Cardiac muscle cell (in vitro differentiated cells and primary cell): ENCODE measurements at regions not wholly inside any gene's neighbourhood (a gene's known extent, or its start where the extent isn't known, plus 50 kb on each side); places are given as distances from the start of the nearest gene placed in this dataset.

ENCODE experiments used
- DNase-seq, 2 donors: peaks; one replicate each; pipeline versions ENCODE4 v3.0.0 to v3.0.0-alpha.2; 2010 to 2017; ENCODE audit warnings: low read depth in 1 of 2, low spot score in 1 of 2
- H3K27ac ChIP-seq: fragments of 200-600 bp; sonication (generic); 2 replicates; pipeline ENCODE4 v1.5.1; 2016
- H3K27me3 ChIP-seq: fragments of 200-600 bp; sonication (generic); 2 replicates; pipeline ENCODE4 v1.6.0; 2016; ENCODE audit warnings: control low read depth
- H3K36me3 ChIP-seq: fragments of 200-600 bp; sonication (generic); 2 replicates; pipeline ENCODE4 v1.5.1; 2016; ENCODE audit warnings: control low read depth
- H3K4me1 ChIP-seq: fragments of 200-600 bp; sonication (generic); 2 replicates; pipeline ENCODE4 v1.8.1; 2017; ENCODE audit warnings: low read depth, mild to moderate bottlenecking, mixed run types
- H3K4me3 ChIP-seq: fragments of 200-600 bp; sonication (generic); 2 replicates; pipeline ENCODE4 v1.5.1; 2016; ENCODE audit warnings: mild to moderate bottlenecking
- H3K9me3 ChIP-seq: fragments of 200-600 bp; sonication (generic); 2 replicates; pipeline ENCODE4 v1.5.1; 2017; ENCODE audit warnings: low read depth, mild to moderate bottlenecking, control low read depth
- TF ChIP-seq, protein P1 (sequence below): IDR thresholded peaks from 2 replicates; pipeline ENCODE4 v1.5.1; 2012; ENCODE audit warnings: low read depth, mild to moderate bottlenecking, low read length

DNA sequence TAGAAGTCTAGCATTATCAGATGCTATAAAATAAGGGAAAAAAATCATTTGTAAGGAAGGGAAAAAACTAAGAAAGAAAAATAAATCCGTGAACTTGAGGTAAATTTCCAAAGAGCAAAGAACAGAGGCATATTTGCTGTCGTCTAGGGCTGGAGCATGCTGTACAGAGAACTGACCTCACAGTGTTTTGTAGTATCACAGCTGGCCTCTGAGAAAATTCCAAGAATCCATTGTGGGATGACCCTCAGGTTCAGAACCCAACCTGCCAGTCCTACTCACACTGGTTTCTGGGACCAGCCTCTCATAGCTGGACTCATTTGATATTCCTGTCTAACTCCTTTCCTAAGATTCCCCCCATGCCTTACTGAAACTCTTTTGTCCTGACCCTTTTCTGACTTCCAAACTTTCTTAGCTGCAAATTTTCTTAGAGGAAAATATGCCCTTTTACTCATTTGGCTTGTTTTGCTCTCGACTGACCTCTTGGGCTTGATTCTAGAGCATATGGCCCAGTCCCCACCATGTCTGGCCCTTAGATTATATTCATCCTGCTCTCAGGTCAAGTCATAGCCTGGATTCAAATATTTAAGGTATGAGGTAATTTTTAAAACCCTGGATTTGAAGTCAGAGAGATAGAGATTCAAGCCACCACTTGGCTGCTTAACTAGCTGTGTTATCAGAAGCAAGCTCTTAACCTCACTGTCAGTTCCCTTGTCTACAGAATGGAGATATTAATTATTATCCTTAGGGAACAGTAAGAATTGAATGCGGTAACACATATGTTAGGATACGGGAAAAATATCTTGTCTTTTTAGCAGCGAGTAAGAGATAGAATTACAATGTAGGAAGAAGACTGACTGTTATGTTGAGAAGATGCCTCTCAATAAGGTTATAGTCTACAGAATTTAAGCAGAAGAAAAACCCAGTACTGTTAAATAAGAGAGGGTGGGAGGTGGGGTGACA lies 89.7 kb upstream of the KCNA4 start:
- Histone ChIP-seq H3K4me1 (no peaks in the 10 kb centered on the region), H3K27ac (no peak overlapping the region), H3K9me3 (no peaks in the 10 kb centered on the region), H3K27me3 (peaks cover 2% of the 10 kb centered on the region), H3K36me3 (no peaks in the 10 kb centered on the region), H3K4me3 (no peak overlapping the region)
- TF ChIP-seq, protein P1, sequence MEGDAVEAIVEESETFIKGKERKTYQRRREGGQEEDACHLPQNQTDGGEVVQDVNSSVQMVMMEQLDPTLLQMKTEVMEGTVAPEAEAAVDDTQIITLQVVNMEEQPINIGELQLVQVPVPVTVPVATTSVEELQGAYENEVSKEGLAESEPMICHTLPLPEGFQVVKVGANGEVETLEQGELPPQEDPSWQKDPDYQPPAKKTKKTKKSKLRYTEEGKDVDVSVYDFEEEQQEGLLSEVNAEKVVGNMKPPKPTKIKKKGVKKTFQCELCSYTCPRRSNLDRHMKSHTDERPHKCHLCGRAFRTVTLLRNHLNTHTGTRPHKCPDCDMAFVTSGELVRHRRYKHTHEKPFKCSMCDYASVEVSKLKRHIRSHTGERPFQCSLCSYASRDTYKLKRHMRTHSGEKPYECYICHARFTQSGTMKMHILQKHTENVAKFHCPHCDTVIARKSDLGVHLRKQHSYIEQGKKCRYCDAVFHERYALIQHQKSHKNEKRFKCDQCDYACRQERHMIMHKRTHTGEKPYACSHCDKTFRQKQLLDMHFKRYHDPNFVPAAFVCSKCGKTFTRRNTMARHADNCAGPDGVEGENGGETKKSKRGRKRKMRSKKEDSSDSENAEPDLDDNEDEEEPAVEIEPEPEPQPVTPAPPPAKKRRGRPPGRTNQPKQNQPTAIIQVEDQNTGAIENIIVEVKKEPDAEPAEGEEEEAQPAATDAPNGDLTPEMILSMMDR = no peak
- peak in 1 of 2 donors; percentile 5 for DNase-seq

DNA sequence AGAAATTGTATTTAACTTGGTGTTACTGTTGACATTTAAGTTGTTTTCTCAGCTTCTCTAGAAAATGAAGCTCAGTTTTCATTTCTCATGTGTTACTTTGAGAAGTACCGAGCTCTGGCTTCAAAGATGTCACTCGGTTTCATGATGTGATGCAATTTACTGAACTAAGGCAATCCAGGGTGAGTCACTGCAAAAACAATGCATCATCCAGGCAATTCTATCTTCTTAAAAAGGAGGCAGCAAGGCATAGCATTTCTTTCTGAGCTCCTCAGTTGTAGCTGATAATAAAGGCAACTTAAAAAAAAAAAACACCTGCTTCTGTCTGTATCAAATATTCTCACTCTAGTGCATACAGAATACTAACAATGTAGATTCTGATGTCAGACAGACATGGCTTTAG lies 91.1 kb upstream of the KCNA4 start:
- Histone ChIP-seq H3K36me3 (no peaks in the 10 kb centered on the region), H3K27ac (no peak overlapping the region), H3K4me3 (no peak overlapping the region), H3K27me3 (peaks cover 6% of the 10 kb centered on the region), H3K4me1 (no peaks in the 10 kb centered on the region), H3K9me3 (no peaks in the 10 kb centered on the region)
- peak in 1 of 2 donors; percentile 85 for DNase-seq
- TF ChIP-seq, protein P1 = no peak

DNA sequence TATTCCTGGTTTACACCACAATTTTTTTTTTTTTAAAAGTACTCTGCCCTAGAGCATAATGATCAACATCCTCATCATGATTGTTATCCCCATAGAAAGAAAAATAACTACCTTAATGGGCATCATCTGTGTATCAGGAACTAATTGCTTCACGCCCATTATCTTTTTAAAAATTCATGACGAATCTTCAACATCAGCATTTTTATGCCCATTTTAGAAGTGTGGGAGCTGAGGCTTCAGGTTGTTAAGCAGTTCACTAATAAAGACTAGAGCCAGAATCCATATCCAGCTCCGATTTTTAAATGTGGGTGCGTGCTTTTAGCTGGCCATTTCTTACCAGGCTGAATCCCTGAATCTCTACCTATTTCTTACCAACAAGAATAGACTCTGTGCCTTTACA lies 92.9 kb upstream of the KCNA4 start:
- no peaks in the 10 kb centered on the region for H3K36me3 ChIP-seq
- H3K27me3 ChIP-seq = peaks cover 6% of the 10 kb centered on the region
- no peaks in the 10 kb centered on the region for H3K9me3 ChIP-seq
- no peak overlapping the region for H3K27ac ChIP-seq
- H3K4me3 ChIP-seq = no peak overlapping the region
- TF ChIP-seq, protein P1 = no peak
- DNase-seq = no peak
- no peaks in the 10 kb centered on the region for H3K4me1 ChIP-seq

DNA sequence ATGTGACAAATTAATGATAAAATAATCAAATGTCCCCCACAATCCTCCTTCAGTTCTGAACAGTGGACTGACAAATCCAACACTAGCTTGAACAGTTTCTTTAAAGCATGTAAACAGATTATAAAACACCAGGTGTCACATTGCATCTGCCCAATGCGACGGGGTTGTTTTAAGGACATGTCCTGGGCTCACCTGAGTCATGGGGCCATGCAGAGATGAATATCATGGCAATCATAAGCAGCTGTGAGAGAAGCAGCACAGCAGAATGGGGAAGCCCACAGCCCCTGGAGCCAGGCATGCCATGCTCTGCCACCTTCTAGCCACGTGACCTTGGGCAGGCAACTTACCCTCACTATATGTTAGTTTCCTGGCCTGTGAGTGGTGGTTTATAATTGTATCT lies 93.9 kb upstream of the KCNA4 start:
- H3K9me3 ChIP-seq = no peaks in the 10 kb centered on the region
- H3K27me3 ChIP-seq = peaks cover 6% of the 10 kb centered on the region
- DNase-seq = no peak
- no peak overlapping the region for H3K4me3 ChIP-seq
- no peak overlapping the region for H3K27ac ChIP-seq
- no peaks in the 10 kb centered on the region for H3K4me1 ChIP-seq
- H3K36me3 ChIP-seq = no peaks in the 10 kb centered on the region
- TF ChIP-seq, protein P1 = no peak

DNA sequence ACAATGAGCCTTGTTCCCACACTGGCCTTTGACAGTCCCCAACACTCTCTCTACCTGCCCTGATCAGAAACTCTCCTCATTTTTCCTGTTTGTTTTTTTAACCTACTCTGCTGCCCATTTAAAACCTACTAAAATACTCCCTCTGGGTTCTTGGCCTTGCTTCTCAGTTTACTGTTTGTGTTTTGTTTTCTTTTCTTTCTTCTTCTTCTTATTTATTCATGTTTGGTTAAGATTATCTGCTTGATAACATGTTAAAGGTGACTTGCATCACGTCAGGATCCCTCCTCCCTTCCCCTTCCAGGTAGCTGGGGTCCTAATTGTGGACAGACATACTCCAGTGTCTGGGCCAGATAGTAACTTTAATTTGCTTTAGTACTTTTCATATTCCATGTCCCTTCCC lies 95.0 kb upstream of the KCNA4 start:
- H3K36me3 ChIP-seq = no peaks in the 10 kb centered on the region
- peaks cover 6% of the 10 kb centered on the region for H3K27me3 ChIP-seq
- no peak overlapping the region for H3K27ac ChIP-seq
- H3K4me3 ChIP-seq = no peak overlapping the region
- H3K9me3 ChIP-seq = no peaks in the 10 kb centered on the region
- DNase-seq = no peak
- TF ChIP-seq, protein P1 = no peak
- H3K4me1 ChIP-seq = no peaks in the 10 kb centered on the region
